Neural cell (in vitro differentiated cells): ENCODE measurements at regions not wholly inside any gene's neighbourhood (a gene's known extent, or its start where the extent isn't known, plus 50 kb on each side); places are given as distances from the start of the nearest gene placed in this dataset.

Experiments
- H2AFZ ChIP-seq: fragments of 200-600, 300-800 bp; sonication (generic), shearing (Covaris generic); 2 replicates; pipeline ENCODE4 v1.6.0; 2014; ENCODE audit warnings: low read depth, mild to moderate bottlenecking, antibody characterized with exemption, low read length, moderate library complexity
- H3F3A ChIP-seq: fragments of 200-600 bp; shearing (Covaris generic); 2 replicates; pipeline ENCODE4 v1.6.1; 2016; ENCODE audit warnings: mild to moderate bottlenecking, moderate library complexity, mixed read lengths, antibody characterized with exemption, low read length; ENCODE audit not compliant: insufficient read depth, poor library complexity, severe bottlenecking
- H3K27ac ChIP-seq: fragments of 200-600, 300-800 bp; sonication (generic), shearing (Covaris generic); 2 replicates; pipeline ENCODE4 v1.5.1; 2014; ENCODE audit warnings: mild to moderate bottlenecking, low read length, moderate library complexity
- H3K27me3 ChIP-seq: fragments of 300-800, 200-600 bp; sonication (generic), shearing (Covaris generic); 2 replicates; pipeline ENCODE4 v1.6.0; 2014; ENCODE audit warnings: mild to moderate bottlenecking, low read depth, low read length, moderate library complexity; ENCODE audit not compliant: insufficient read depth
- H3K36me3 ChIP-seq: fragments of 300-800, 200-600 bp; sonication (generic), shearing (Covaris generic); 2 replicates; pipeline ENCODE4 v1.5.1; 2014; ENCODE audit warnings: mild to moderate bottlenecking, antibody characterized with exemption, low read length, moderate library complexity; ENCODE audit not compliant: insufficient read depth
- H3K4me2 ChIP-seq: fragments of 300-800, 200-600 bp; sonication (generic), shearing (Covaris generic); 2 replicates; pipeline ENCODE4 v1.6.0; 2014; ENCODE audit warnings: mild to moderate bottlenecking, low read length
- H3K4me3 ChIP-seq: fragments of 300-800, 200-600 bp; sonication (generic), shearing (Covaris generic); 2 replicates; pipeline ENCODE4 v1.5.1; 2014; ENCODE audit warnings: mild to moderate bottlenecking, low read length, moderate library complexity
- H3K79me2 ChIP-seq: fragments of 200-600 bp; shearing (Covaris generic); replicated peaks from 2 replicates; pipeline ENCODE4 v1.6.0; 2014; ENCODE audit warnings: mild to moderate bottlenecking, low read length, moderate library complexity; ENCODE audit not compliant: insufficient read depth
- H3K9ac ChIP-seq: fragments of 300-800, 200-600 bp; sonication (generic), shearing (Covaris generic); 2 replicates; pipeline ENCODE4 v1.6.1; 2016; ENCODE audit warnings: mild to moderate bottlenecking, low read length, mixed read lengths
- H3K9me2 ChIP-seq: fragments of 200-600 bp; shearing (Covaris generic); 2 replicates; pipeline ENCODE4 v1.6.1; 2016; ENCODE audit warnings: mild to moderate bottlenecking, low read length, mixed read lengths; ENCODE audit not compliant: insufficient read depth
- H3K9me3 ChIP-seq: fragments of 200-600, 300-800 bp; sonication (generic), shearing (Covaris generic); 2 replicates; pipeline ENCODE4 v1.6.1; 2016; ENCODE audit warnings: mild to moderate bottlenecking, mixed run types, low read length, moderate library complexity, mixed read lengths
- H4K20me1 ChIP-seq: fragments of 200-600 bp; shearing (Covaris generic); 2 replicates; pipeline ENCODE4 v1.6.1; 2016; ENCODE audit warnings: mild to moderate bottlenecking, mixed run types; ENCODE audit not compliant: insufficient read depth
- CTCF ChIP-seq: fragments of 450-650 bp; IDR thresholded peaks from 2 replicates; pipeline ENCODE4 v1.5.1; 2014; ENCODE audit warnings: antibody characterized with exemption, mild to moderate bottlenecking, moderate library complexity; ENCODE audit not compliant: poor library complexity, severe bottlenecking
- EP300 ChIP-seq: fragments of 450-650 bp; conservative IDR thresholded peaks from 2 replicates; pipeline ENCODE4 v1.6.1; 2014; ENCODE audit warnings: antibody characterized with exemption, mild to moderate bottlenecking, moderate library complexity; ENCODE audit not compliant: poor library complexity, severe bottlenecking
- EZH2 ChIP-seq: fragments of 200-600, 300-800 bp; shearing (Covaris generic), sonication (generic); IDR thresholded peaks from 2 replicates; pipeline ENCODE4 v1.6.1; 2014; ENCODE audit warnings: antibody characterized with exemption, low read length, borderline replicate concordance, mild to moderate bottlenecking; ENCODE audit not compliant: insufficient read depth, poor library complexity, severe bottlenecking
- MXI1 ChIP-seq: fragments of 450-650 bp; conservative IDR thresholded peaks from 2 replicates; pipeline ENCODE4 v1.6.1; 2014; ENCODE audit warnings: antibody characterized with exemption, mild to moderate bottlenecking; ENCODE audit not compliant: poor library complexity, severe bottlenecking
- POLR2AphosphoS5 ChIP-seq: IDR thresholded peaks from 2 replicates; pipeline ENCODE4 v1.6.1; 2012
- RAD21 ChIP-seq: fragments of 450-650 bp; conservative IDR thresholded peaks from 2 replicates; pipeline ENCODE4 v1.6.1; 2014; ENCODE audit warnings: antibody characterized with exemption, mild to moderate bottlenecking, moderate library complexity
- REST ChIP-seq: IDR thresholded peaks from 2 replicates; pipeline ENCODE4 v1.6.1; 2012; ENCODE audit warnings: borderline replicate concordance
- SMC3 ChIP-seq: fragments of 450-650 bp; conservative IDR thresholded peaks from 2 replicates; pipeline ENCODE4 v1.6.1; 2014; ENCODE audit warnings: antibody characterized with exemption, mild to moderate bottlenecking, moderate library complexity; ENCODE audit not compliant: poor library complexity
- TAF1 ChIP-seq: IDR thresholded peaks from 2 replicates; pipeline ENCODE4 v1.6.1; 2012; ENCODE audit warnings: low read depth

- Histone ChIP-seq H3K4me3 (no peak overlapping the region), H3K4me2 (no peak overlapping the region), H3K9me3 (no peaks in the 10 kb centered on the region), H3K9me2 (no peaks in the 10 kb centered on the region), H3F3A (no peaks in the 10 kb centered on the region), H4K20me1 (no peaks in the 10 kb centered on the region), H3K9ac (no peak overlapping the region), H3K27ac (no peak overlapping the region), H3K27me3 (no peaks in the 10 kb centered on the region), H3K79me2 (no peaks in the 10 kb centered on the region), H2AFZ (no peak overlapping the region), H3K36me3 (no peaks in the 10 kb centered on the region)
- TF ChIP-seq CTCF (no peak), MXI1 (no peak), EP300 (no peak), REST (no peak), RAD21 (no peak), POLR2AphosphoS5 (no peak)
These were observed 185.6 kb upstream of the MEX3C start for GRCh38 chr18:51383116-51383515.

- Histone ChIP-seq H3K9ac (no peak overlapping the region), H3K27me3 (no peaks in the 10 kb centered on the region), H3K36me3 (no peaks in the 10 kb centered on the region), H3K4me3 (no peak overlapping the region), H3K79me2 (no peaks in the 10 kb centered on the region), H3K4me2 (no peak overlapping the region), H3F3A (no peaks in the 10 kb centered on the region), H3K27ac (no peak overlapping the region), H2AFZ (no peak overlapping the region), H4K20me1 (no peaks in the 10 kb centered on the region), H3K9me3 (no peaks in the 10 kb centered on the region), H3K9me2 (no peaks in the 10 kb centered on the region)
- TF ChIP-seq EZH2 (no peak), REST (no peak), CTCF (no peak), SMC3 (no peak), POLR2AphosphoS5 (no peak), TAF1 (no peak), RAD21 (no peak), EP300 (no peak), MXI1 (no peak)
These were observed 186.2 kb upstream of the MEX3C start for GRCh38 chr18:51383711-51384110.
